A172 (cell line): ENCODE measurements at regions not wholly inside any gene's neighbourhood (a gene's known extent, or its start where the extent isn't known, plus 50 kb on each side); places are given as distances from the start of the nearest gene placed in this dataset.

Source experiments
- DNase-seq: peaks from one replicate; pipeline ENCODE4 v3.0.0-alpha.2; 2015; ENCODE audit warnings: low spot score

DNA sequence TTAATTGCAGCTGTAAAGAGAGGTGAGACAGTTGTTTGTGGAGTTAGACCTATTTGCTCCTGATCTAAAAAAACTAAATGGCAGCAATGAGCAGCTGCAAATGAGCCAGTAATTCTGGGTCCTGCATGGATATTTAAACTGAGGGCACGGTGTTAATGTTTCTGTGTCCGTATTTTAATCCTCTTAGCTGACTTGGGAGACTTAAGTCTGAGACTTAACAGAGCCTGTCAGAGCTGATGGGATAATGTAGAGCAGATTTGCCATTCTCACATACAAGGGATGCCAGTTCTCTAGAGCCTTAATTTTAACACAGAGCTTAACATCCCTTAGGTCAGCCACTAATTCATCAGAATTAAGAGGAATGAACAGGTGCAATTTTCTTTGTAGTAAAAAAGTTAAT is 178.6 kb upstream of the PDE3A start:
- no peak for DNase-seq

DNA sequence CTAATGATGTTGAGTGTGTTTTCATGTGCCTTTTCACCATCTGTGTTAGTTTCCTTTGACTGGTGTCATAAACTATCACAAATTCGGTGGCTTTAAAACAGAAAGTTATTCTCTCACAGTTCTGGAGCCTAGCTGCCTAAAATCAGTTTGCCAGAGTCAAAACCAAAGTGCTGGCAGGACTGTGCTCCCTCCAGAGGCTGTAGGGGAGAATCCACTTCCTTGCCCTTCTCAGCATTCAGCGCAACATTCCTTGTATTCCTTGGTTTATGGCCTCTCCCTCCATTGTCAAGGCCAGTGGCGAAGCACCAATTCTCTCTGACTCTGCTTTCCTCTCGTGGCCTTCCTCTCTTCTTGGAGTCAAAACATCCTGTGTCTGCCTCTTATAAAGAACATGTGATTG is 174.2 kb upstream of the PDE3A start:
- DNase-seq, result peak; percentile 56

DNA sequence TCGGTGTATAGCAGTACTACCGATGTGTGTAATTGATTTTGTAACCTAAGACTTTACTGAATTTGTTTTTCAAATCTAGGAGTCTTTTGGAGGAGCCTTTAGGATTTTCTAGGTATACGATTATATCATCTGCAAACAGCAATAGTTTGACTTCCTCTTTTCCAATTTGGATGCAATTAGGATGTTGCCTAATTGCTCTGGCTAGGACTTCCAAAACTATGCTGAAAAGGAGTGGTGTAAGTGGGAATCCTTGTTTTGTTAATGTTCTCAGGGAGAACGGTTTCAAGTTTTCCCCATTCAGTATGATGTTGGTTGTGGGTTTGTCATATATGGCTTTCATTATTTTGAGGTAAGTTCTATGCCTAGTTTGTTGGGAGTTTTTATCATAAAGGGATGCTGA is 171.6 kb upstream of the PDE3A start:
- DNase-seq, result no peak

DNA sequence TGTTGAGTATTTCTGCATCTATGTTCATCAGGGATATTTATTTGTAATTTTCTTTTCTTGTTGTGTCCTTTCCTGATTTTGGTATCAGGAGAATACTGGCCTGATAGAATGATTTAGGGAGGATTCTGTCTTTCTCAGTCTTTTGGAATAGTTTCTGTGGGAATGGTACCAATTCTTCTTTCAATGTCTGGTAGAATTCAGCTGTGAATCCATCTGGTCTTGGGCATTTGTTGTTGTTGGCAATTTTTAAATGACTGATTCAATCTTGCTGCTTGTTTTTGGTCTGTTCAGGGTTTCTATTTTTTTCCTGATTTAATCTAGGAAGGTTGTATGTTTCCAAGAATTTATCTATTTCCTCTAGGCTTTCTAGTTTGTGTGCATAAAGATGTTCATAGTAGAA is 170.9 kb upstream of the PDE3A start:
- no peak for DNase-seq

DNA sequence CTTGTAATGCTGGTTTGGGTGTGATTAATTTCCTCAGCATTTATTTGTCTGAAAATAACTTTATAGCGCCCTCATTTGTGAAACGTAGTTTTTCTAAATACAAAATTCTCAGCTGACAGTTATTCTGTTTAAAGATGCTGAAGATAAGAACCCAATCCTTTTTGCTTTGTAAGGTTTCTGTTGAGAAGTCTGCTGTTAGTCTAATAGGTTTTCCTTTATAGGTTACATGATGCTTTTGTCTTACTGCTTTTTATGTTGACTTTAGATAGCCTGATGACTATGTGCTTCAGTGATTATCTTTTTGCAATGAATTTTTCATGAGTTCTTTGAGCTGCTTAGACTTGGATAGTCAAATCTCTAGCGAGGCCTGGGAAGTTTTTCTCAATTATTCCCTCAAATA is 168.6 kb upstream of the PDE3A start:
- no peak for DNase-seq

DNA sequence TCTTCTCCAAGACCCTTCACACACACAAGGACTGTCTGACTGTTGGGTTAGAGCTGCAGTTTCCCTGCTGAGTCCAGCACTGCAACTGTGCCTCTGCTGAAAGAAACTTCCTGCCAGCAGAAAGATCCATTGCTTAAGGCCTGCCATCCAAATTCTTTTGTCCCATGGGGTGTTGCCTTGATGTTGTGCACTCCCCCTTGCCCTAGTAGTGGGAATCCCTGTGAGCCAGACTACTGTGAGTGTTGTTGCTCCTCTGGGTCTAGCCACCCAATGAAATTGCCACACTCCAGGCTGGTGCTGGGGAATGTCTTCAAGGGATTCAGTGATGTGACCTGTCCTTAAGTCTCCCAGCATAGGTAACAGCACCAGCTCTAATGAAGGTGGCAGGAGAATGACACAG is 166.6 kb upstream of the PDE3A start:
- DNase-seq, result no peak

DNA sequence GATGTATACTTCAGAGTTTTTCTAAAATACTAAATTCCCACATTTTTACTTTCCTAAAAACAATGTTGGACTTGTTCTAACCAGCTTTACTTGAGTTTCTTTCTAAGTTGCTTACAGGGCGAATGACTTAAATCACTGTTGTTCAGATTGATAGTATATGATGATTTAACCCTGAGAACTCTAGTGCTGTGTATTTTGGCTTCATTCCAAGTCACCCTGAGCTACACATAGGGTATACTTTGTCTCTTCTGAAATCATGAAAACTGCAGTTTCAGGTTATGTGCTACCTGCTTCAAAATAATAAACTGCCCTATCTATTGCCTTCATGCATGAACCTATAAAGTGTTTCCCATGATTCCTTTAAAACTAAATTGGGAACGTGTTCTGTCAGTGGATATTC is 162.5 kb upstream of the PDE3A start:
- no peak for DNase-seq

DNA sequence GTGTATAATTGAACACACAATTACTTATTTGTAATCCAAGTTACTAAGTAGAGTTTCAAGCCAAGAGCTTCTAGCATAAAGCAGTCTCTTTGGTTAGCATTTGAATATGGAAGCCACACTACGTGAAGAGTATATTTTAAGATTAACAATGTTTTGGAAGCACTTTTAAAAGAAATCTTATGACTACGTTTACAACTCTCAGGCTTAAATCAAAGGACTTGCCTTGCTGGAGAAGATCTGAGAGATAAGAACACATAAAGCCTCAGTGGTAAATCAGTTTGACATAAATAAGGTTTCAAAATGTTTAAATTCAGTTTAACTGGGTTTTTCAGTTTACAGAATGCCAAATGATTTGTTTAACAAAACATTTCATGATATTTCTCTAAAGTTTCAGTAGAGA is 161.9 kb upstream of the PDE3A start:
- no peak for DNase-seq

DNA sequence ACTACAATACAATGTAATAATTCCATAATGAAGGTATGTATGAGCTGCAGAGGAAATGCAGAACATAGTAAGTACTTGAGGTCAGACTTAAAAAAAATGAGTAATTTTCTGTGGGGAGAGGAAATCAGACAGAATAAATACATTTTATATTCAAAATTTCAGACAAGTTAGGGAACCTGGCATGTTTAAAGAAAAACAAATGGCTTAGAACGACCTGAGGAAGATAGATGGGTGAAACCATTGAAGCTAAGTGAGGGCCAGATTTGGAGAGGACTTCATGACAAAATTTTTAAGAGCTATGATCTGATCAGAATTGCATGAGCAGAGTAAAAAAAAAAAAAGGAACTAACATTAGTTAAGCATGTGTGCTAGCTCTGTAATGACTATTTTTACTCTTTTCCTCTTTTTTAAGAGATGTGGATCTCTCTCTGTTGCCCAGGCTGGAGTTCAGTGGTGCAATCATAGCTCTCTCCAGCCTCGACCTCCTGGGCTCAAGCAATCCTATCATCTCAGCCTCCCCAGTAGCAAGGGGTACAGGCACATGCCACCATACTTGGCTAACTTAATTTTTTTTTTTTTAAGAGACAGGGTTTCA is 157.6 kb upstream of the PDE3A start:
- DNase-seq, result no peak

DNA sequence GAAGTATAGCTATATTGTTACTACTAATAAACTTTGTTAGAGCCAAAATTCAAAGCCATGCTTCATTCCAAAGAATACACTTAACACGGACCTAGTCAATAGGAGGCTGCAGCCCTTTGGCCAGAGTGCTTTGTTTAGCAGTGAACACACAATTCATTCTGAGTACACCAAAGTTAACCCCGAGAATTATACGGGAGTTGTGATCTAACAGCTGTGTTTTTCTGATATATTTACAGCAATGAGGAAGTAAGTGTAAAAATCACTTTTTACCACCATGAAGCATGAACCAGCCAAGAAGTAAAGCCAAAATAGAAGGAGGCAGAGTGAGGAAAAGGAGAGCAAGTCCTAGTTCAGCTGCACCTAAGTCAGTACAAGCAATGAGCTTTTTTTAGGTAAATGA is 156.8 kb upstream of the PDE3A start:
- DNase-seq, result no peak

DNA sequence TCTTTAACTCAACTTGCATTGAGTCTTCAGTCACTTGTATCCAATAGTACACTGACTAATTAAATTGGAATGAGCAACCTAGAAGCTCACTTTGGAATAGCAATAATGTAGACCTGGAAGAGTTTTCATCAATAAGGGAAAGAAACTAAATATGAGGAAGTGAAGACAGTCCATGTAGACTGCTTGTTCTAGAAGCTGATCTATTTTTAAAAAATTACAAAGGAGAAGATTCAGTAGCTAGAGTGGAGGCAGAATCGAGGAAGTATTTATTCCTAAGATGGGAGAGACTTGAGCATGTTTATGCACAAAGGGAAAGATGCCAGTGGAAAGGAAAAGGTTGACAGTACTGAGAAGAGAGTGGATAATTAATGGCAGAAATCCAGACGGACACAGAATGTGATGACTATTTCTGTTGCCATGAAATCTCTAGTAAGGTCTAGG is 156.3 kb upstream of the PDE3A start:
- DNase-seq, result no peak

DNA sequence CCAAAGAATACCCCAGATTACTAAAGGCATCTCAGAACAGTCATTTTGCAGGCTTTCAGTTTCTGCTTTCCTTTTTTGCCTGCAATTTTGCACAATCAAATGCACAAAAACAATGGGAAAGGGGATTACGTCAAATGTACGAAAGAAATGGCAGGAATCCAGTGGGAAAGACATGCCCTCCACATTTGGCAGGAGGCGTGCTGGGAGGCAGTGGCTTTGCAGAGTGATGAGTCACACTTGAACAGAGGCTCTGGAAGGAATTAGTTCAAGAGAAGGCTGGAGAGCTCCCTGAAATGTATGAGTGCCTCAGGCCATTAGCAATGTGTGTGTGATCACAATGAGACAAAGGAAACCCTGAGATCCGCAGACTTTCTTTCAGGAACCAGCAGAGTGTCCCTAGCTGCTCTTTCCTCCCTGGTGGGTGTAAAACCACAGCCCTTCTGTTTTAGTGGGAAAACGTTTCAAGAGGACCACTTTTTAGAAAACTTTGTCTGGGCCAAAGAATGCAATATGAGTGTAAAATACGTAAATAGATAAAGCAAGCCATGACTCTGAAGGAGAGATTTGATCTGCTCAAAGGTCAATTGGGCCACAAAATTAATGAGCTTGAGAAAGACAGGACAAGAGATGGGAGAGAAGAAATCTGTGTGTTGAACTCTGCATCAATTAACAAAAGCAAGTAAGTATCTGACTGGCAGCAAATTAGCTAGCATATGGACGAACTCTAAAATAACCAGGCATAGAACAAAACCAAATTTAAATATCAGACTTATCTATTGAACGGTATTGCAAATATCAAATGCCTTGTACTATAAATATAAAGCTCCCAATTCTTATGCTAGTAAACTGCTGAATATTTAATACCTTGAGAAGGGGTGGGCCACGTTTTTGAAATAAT is 155.4 kb upstream of the PDE3A start:
- DNase-seq, result peak; percentile 93

DNA sequence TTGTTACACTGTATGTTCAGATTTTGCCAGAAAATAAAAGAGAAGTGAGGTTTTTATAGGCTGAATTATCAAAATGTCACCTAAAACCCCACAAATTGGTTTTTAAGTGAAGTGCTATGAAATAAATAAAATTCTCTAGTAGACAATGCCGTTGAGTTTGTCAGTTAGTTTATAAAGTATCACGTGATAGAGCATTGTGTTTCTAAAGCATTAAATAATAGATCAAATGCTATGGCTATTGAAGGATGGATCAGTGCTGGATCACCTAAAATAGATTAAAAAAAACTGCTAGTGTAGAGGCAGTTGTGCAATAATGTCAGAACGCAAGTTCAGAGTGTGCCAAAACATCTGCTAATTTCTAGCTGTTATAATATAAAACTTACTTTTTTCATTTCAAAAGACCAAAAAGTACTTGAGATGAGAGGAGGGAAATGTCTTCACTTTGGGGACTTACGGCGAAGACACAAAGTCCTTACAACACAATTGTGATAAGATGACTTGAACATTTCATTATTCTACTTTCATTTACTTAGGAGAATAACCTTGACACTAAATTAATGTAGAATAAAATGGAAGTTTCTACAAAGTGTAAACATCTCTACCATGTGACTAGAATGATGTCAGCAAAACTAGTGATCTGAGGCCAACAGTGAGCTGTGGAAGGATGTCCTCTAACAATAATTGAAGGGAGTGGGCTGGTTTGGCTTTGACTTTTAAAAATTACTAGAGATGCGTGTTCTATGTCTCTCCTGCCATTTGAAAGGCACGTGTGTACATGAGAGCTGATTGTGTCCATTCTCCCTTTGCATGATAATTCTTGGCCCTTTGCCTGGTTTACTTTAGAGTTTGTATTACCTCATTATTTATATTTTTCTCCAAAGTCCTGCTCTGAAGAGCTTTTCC is 154.4 kb upstream of the PDE3A start:
- no peak for DNase-seq

DNA sequence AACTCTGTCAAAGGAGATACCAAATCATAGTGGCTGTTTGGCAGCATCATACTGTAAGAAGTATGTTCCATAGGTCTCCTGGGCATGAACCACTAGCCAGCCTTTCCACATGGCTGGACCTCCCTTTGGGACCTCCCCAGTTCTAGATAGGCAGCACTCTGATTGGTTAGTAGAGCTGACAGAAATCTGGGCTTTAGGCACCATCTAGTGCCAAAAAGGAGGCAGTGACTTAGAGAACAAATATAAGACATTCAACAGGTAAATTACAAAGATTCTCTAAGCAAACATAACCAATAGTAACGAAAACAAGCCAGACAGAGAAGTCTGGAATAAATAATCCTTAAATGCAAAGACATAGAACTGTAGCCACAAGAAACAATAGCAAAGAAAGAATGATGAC is 148.0 kb upstream of the PDE3A start:
- peak; percentile 20 for DNase-seq

DNA sequence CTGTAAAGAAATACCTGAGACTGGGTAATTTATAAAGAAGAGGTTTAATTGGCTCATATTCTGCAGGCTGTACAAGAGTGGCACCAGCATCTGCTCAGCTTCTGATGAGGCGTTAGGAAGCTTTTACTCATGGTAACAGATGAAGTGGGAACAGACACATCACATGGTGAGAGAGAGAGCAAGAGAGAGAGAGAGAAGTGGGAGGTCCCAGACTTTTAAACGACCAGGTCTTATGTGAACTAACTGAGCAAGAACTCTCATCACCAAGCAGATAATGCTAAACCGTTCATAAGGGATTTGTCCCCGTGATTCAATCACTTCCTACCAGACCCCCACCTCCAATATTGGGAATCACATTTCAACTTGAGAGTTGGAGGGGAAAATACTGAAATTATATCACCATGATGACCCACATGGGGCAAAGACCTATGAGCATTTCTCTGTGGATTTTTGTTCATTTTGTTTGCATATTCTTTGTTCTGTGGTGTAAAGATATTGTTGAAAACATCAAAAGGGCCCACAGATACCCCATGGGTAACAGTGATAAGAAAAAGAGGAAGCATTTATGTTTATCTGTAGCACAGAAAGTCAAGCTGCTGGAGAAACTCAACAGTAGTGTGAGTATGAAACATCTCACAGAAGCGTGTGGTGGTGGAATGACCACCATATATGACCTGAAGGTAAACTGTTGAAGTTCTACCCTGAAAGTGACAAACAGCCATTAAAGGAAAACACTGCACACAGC is 135.2 kb upstream of the PDE3A start:
- DNase-seq, result no peak

DNA sequence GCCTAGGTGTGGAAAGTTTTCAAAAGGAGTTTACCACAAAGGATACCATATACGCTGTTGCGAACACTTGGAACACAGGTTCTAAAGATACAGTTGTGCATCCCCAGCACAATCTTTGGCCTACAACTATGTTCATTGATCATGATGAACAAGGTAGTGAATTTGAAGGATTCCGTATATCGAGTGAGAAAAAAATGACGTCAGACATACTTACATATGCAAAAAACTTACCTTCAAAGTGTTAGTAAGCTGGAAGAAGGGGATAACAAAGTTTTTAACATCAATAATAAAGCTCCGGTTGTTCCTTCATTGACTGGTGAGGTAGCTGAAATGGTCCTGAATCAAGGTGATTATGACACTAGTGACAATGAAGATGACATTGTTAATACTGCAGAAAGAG is 133.9 kb upstream of the PDE3A start:
- DNase-seq, result no peak

DNA sequence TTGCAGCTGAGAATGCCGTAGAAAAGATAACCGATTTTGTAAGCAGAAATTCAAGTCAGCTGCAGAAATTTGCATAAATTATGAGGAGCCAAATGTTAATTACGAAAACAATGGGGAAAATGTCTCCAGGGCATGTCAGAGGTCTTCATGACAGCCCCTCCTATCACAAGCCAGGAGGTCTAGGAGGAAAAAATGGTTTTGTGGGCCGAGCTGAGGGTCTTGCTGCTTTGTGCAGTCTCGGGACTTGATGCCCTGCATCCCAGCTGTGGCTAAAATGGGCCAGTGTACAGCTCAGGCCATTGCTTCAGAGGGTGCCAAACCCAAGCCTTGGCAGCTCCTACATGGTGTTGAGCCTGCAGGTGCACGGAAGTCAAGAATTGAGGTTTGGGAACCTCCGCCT is 131.2 kb upstream of the PDE3A start:
- DNase-seq, result no peak

DNA sequence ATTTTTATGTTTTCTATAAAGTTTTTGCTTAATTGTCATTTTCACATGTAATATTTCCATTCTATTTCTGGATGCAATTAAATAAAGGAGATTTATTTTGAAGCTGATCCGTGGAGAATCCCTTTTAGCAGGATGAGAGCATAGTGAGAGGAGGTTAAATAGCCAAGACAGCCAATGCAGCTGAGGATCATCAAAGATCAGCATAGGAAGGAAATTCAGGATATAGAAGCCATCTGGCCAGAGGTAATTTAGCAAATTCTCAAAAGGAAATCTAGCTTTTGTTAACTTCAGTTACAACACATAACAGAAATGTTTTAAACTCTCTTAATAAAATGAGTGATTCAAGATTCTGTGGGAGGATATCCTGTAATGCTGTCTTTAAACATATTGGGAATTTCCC is 122.8 kb upstream of the PDE3A start:
- DNase-seq, result no peak

DNA sequence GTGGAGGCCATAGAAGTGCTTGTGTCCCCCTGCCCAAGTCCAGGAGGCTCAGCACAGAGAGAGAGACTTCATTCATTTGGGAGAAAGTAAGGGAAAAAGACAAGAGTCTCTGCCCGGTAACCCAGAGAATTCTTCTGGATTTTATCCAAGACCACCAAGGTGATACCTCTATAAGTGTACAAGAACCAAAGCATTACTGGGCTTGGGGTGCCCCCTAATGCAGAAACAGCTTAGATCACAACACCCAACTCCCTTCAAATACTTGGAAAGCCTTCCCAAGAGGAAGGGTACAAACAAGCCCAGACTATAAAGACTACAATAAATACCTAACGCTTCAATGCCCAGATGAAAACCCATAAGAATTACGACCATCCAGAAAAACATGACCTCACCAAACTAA is 119.7 kb upstream of the PDE3A start:
- no peak for DNase-seq

DNA sequence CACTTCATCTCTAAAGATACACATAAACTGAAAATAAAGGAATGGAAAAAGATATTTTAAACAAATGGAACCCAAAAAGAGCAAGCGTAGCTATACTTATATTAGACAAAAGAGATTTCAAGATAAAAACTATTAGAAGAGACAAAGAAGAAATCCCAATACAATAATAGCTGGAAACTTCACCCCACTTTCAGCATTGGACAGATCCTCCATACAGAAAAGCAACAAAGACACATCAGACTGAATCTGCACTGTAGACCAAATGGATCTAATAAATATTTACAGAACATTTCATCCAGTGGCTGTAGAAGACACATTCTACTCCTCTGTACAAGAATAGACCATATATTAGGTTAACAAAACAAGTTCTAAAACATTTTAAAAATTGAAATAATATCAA is 117.6 kb upstream of the PDE3A start:
- DNase-seq, result no peak

DNA sequence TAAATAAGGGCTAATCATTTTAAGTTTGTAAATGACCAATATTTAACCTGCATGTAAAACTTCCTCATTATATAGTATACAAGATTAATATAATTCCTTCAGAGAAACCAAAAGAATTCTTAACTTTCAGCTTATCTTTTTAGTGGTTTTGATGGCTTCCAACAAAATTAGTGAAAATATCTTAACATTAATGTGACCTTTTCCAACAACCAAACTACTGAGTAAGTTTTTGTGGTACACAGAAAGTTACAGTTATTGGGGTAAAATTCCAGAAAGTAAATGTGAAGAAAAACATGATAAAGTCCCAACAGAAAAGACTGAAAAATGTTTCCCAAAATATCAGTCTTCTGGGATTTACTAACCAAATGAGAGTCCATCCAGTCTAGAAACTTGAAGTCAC is 111.0 kb upstream of the PDE3A start:
- no peak for DNase-seq

DNA sequence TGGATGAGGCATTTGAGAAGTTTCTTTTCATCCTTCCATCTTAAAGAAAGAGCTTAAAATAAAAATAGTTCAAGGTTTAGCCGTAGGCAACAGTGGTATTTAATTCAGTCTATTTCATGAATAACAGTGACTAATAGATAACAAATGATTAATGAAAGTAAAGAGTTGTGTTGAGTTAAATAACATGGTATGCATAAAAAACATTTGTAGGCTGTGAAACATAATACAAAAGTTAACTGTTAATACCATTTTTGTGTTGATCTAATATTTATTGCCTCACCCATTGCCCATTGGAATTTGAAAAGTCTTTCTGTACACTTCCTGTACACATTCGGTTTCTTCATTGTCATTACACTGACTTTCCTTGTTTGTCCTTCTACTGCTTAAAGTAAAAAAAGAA is 108.6 kb upstream of the PDE3A start:
- DNase-seq, result no peak
